B cell (primary cell): ENCODE measurements at regions not wholly inside any gene's neighbourhood (a gene's known extent, or its start where the extent isn't known, plus 50 kb on each side); places are given as distances from the start of the nearest gene placed in this dataset.

ENCODE experiments used
- ATAC-seq: fragments of 200-7000 bp; cut with Tn5 transposase; one replicate; pipeline ENCODE4 v1.10.0; 2021; ENCODE audit warnings: low read depth, mild to moderate bottlenecking, moderate number of reproducible peaks, moderate library complexity
- CTCF ChIA-PET: fragments of 350-600 bp; sonication (Branson Sonifier 250); formaldehyde crosslinking; loops from one replicate; lab custom pipeline; 2021; ENCODE audit warnings: antibody characterized with exemption, inconsistent platforms; lab: Charles Lee
- POLR2A ChIA-PET: fragments of 350-600 bp; sonication (Branson Sonifier 250); formaldehyde crosslinking; loops from one replicate; lab custom pipeline; 2021; ENCODE audit warnings: antibody characterized with exemption; lab: Charles Lee
- DNase-seq: peaks from one replicate; pipeline ENCODE4 v3.0.0; 2013
- H2AFZ ChIP-seq: 2 replicates; pipeline ENCODE4 v1.6.1; 2012; ENCODE audit warnings: mild to moderate bottlenecking, low read depth, low read length; ENCODE audit not compliant: insufficient read depth, poor library complexity, severe bottlenecking
- H3K27ac ChIP-seq, 2 donors: 1 replicate in 1 of 2; 2 replicates in 1 of 2; pipeline ENCODE4 v1.5.1; 2012 to 2013; ENCODE audit warnings: low read length in 2 of 2, mild to moderate bottlenecking in 2 of 2, moderate library complexity in 1 of 2
- H3K27me3 ChIP-seq, 4 experiments: fragments of 200-600 bp in 1 of 4; sonication (generic) in 1 of 4; replicated peaks in 1 of 4; 1 replicate in 2 of 4; 2 replicates in 2 of 4; pipeline versions ENCODE4 v1.6.1 to v1.7.0; 2013 to 2016; ENCODE audit warnings: low read length in 3 of 4, mild to moderate bottlenecking in 2 of 4, mixed read lengths in 1 of 4, moderate library complexity in 1 of 4; ENCODE audit not compliant: insufficient read depth in 4 of 4, control insufficient read depth in 3 of 4; ENCODE audit errors: control extremely low read depth in 1 of 4
- H3K36me3 ChIP-seq, 2 experiments: replicated peaks in 1 of 2; 1 replicate in 1 of 2; 2 replicates in 1 of 2; pipeline versions ENCODE4 v1.6.1 to v1.7.1; 2013; ENCODE audit warnings: low read length in 1 of 2; ENCODE audit not compliant: insufficient read depth in 2 of 2, control insufficient read depth in 1 of 2; ENCODE audit errors: control extremely low read depth in 1 of 2, extremely low read depth in 1 of 2
- H3K4me1 ChIP-seq, 2 donors: fragments of 200-600 bp in 1 of 2; sonication (generic) in 1 of 2; 1 replicate in 1 of 2; 2 replicates in 1 of 2; pipeline versions ENCODE4 v1.5.1 to v1.6.1; 2013 to 2017; ENCODE audit warnings: low read length in 2 of 2; ENCODE audit not compliant: control insufficient read depth in 2 of 2, insufficient read depth in 2 of 2
- H3K4me2 ChIP-seq: replicated peaks from 2 replicates; pipeline ENCODE3; 2012; ENCODE audit warnings: mild to moderate bottlenecking, low read depth, low read length; ENCODE audit not compliant: poor library complexity, severe bottlenecking
- H3K4me3 ChIP-seq, 5 experiments: fragments of 200-600 bp in 1 of 5; sonication (generic) in 1 of 5; 1 replicate in 3 of 5; 2 replicates in 2 of 5; pipeline versions ENCODE4 v1.5.1 to v1.7.0; 2011 to 2016; ENCODE audit warnings: low read length in 4 of 5, mild to moderate bottlenecking in 4 of 5, low read depth in 2 of 5, control low read depth in 1 of 5, moderate library complexity in 1 of 5; ENCODE audit not compliant: insufficient read depth in 1 of 5; ENCODE audit errors: control extremely low read depth in 1 of 5, extremely low read depth in 1 of 5
- H3K79me2 ChIP-seq: fragments of 200-600 bp; sonication (generic); one replicate; pipeline ENCODE4 v1.6.0; 2016; ENCODE audit warnings: low read length; ENCODE audit not compliant: control insufficient read depth, insufficient read depth
- H3K9ac ChIP-seq: fragments of 200-600 bp; sonication (generic); 2 replicates; pipeline ENCODE4 v1.6.1; 2017; ENCODE audit warnings: mild to moderate bottlenecking, low read length, moderate library complexity
- H3K9me3 ChIP-seq, 3 donors: one replicate each; pipeline versions ENCODE4 v1.6.1 to v1.7.1; 2013; ENCODE audit warnings: low read length in 2 of 3; ENCODE audit not compliant: control insufficient read depth in 2 of 3, insufficient read depth in 1 of 3; ENCODE audit errors: control extremely low read depth in 1 of 3
- H4K20me1 ChIP-seq: 2 replicates; pipeline ENCODE4 v1.6.0; 2012; ENCODE audit warnings: mild to moderate bottlenecking, low read length; ENCODE audit not compliant: insufficient read depth, control insufficient read depth, poor library complexity, severe bottlenecking
- H3K27ac Mint-ChIP-seq: one replicate; pipeline ENCODE4 v1.8.0; 2021; ENCODE audit warnings: mixed read lengths
- H3K27me3 Mint-ChIP-seq: one replicate; pipeline ENCODE4 v1.8.0; 2021; ENCODE audit warnings: mixed read lengths
- H3K4me1 Mint-ChIP-seq: one replicate; pipeline ENCODE4 v1.8.0; 2021; ENCODE audit warnings: mixed read lengths
- H3K4me3 Mint-ChIP-seq: one replicate; pipeline ENCODE4 v1.8.0; 2021; ENCODE audit warnings: mixed read lengths
- H3K9me3 Mint-ChIP-seq: one replicate; pipeline ENCODE4 v1.8.0; 2022; ENCODE audit warnings: mixed read lengths; ENCODE audit not compliant: insufficient read depth
- EZH2 ChIP-seq: IDR thresholded peaks from 2 replicates; pipeline ENCODE4 v1.6.1; 2012; ENCODE audit warnings: borderline replicate concordance, low read depth, mild to moderate bottlenecking, moderate library complexity, low read length; ENCODE audit not compliant: insufficient read depth, poor library complexity, severe bottlenecking
- WGBS: methylation state at CpG from one replicate; pipeline ENCODE4 v1.1.5; 2013; ENCODE audit warnings: missing lambda C conversion rate; ENCODE audit not compliant: insufficient coverage; 5-methylcytosine and 5-hydroxymethylcytosine counted together
- intact Hi-C: fragments of 100-400 bp; cut with micrococcal nuclease; formaldehyde crosslinking; loops from one replicate; pipeline ENCODE4 v1.10.0; 2022
- TF ChIP-seq, protein P1 (sequence below): fragments of 200-600 bp; IDR thresholded peaks from one replicate; pipeline ENCODE4 v1.8.0; 2022; ENCODE audit warnings: antibody characterized with exemption, mild to moderate bottlenecking

DNA sequence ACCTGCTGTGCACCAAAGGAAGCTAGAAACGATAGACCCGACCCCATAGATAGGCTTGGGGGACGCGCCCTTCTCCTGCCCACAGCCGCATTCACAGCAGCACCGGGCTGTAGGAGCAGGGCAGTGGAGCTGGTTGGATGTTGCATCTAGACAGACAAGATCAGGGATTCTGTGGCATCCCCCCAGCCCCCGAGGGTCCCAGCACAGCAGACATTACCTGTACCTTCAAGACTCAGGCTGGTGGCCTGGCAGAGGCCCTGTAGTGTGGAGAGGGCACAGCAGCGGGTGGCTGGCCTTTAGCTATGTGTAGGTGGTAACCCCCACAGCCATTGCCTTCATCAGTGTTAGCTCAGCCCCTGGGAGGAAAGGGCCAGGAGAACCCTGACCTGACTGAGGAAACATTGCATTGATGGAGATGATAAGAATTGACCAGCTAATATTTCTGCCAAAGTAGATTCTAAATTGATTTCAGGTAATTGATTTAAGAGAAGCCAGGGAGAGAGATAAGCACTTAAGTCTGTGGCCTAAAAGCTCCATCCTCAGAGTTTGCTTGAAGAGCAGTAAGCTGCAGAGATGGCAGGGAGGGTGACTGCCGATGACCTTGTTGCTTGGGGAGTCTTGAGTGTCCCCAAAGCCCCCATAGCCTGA lies 269.4 kb downstream of the TLE3 start:
- Mint-ChIP-seq H3K4me1 (no peaks in the 10 kb centered on the region), H3K27ac (no peak overlapping the region), H3K27me3 (peaks cover 19% of the 10 kb centered on the region), H3K9me3 (no peaks in the 10 kb centered on the region), H3K4me3 (no peak overlapping the region)
- H3K4me3 ChIP-seq: no peak overlapping the region
- POLR2A ChIA-PET: no interaction called here
- H3K27ac ChIP-seq: no peak overlapping the region
- intact Hi-C loops: no loop called here
- TF ChIP-seq EZH2: no peak
- TF ChIP-seq, protein P1, sequence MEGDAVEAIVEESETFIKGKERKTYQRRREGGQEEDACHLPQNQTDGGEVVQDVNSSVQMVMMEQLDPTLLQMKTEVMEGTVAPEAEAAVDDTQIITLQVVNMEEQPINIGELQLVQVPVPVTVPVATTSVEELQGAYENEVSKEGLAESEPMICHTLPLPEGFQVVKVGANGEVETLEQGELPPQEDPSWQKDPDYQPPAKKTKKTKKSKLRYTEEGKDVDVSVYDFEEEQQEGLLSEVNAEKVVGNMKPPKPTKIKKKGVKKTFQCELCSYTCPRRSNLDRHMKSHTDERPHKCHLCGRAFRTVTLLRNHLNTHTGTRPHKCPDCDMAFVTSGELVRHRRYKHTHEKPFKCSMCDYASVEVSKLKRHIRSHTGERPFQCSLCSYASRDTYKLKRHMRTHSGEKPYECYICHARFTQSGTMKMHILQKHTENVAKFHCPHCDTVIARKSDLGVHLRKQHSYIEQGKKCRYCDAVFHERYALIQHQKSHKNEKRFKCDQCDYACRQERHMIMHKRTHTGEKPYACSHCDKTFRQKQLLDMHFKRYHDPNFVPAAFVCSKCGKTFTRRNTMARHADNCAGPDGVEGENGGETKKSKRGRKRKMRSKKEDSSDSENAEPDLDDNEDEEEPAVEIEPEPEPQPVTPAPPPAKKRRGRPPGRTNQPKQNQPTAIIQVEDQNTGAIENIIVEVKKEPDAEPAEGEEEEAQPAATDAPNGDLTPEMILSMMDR: no peak
- 87% methylated on average over 8 of the region's 9 CpGs for WGBS
- H4K20me1 ChIP-seq: no peaks in the 10 kb centered on the region
- H2AFZ ChIP-seq: no peak overlapping the region
- H3K9ac ChIP-seq: no peak overlapping the region
- CTCF ChIA-PET: interaction anchor here (0.9 to 1.0 kb wide), 2 partner anchors 9 to 100 kb away, joined by 3 read pairs; no protein-coding TSS in a partner anchor
- no peaks in the 10 kb centered on the region for H3K9me3 ChIP-seq
- DNase-seq: no peak
- no peaks in the 10 kb centered on the region for H3K4me1 ChIP-seq
- no peaks in the 10 kb centered on the region for H3K36me3 ChIP-seq
- no peaks in the 10 kb centered on the region for H3K79me2 ChIP-seq
- no peak for ATAC-seq
- H3K27me3 ChIP-seq: peaks cover 0 to 10% (median 0%) of the 10 kb centered on the region in 4 experiments
- no peak overlapping the region for H3K4me2 ChIP-seq

DNA sequence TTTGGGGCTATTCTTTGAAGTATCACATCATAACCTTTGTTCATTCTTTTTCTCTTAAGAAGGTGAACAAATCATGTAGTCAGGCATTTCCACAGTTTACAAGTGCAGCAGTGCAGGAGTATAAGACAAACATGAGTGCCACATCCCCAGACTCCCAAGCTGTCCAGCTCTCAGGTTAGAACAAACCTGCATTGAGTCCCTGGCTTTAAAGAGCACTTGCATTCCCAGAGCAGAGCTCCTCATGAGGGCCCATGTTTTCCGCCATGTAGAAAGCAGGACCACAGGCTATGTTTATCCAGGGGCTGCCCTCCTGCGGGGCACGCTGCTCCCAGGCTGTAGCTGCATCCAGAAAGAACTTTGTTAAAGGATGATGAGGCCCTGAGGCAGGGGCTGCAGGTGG lies 267.7 kb downstream of the TLE3 start:
- ChIA-PET POLR2A (no interaction called here), CTCF (interaction anchor here (1.1 kb wide), 1 partner anchor 30 kb away, joined by 3 read pairs; no protein-coding TSS in a partner anchor)
- H3K79me2 ChIP-seq: no peaks in the 10 kb centered on the region
- no peaks in the 10 kb centered on the region for H3K36me3 ChIP-seq
- no peaks in the 10 kb centered on the region for H4K20me1 ChIP-seq
- H3K4me3 ChIP-seq: no peak overlapping the region
- DNase-seq (no peak), ATAC-seq (no peak)
- H3K27me3 Mint-ChIP-seq: peaks cover 24% of the 10 kb centered on the region
- 96% methylated on average over 3 of the region's 3 CpGs for WGBS
- H3K9me3 Mint-ChIP-seq: no peaks in the 10 kb centered on the region
- H2AFZ ChIP-seq: no peak overlapping the region
- H3K4me1 ChIP-seq: no peaks in the 10 kb centered on the region
- peaks cover 0 to 13% (median 0%) of the 10 kb centered on the region in 4 experiments for H3K27me3 ChIP-seq
- H3K4me2 ChIP-seq: no peak overlapping the region
- H3K27ac Mint-ChIP-seq: no peak overlapping the region
- intact Hi-C loops: no loop called here
- no peak overlapping the region for H3K27ac ChIP-seq
- TF ChIP-seq, protein P1: no peak
- TF ChIP-seq EZH2: no peak
- no peaks in the 10 kb centered on the region for H3K9me3 ChIP-seq
- H3K4me1 Mint-ChIP-seq: no peaks in the 10 kb centered on the region
- no peak overlapping the region for H3K4me3 Mint-ChIP-seq
- no peak overlapping the region for H3K9ac ChIP-seq
